GM21381 (cell line): ENCODE measurements at regions not wholly inside any gene's neighbourhood (a gene's known extent, or its start where the extent isn't known, plus 50 kb on each side); places are given as distances from the start of the nearest gene placed in this dataset.
"Not testable (repeated sequence)": the region's sequence is repeated elsewhere in the genome, so short reads cannot be mapped to it uniquely, and the experiment has no call there.

Experiments used
- ATAC-seq: cut with Tn5 transposase; IDR thresholded peaks from one replicate; pipeline ENCODE4 v1.9.1; 2021; ENCODE audit warnings: mild to moderate bottlenecking, moderate library complexity; ENCODE audit not compliant: unreplicated experiment

DNA sequence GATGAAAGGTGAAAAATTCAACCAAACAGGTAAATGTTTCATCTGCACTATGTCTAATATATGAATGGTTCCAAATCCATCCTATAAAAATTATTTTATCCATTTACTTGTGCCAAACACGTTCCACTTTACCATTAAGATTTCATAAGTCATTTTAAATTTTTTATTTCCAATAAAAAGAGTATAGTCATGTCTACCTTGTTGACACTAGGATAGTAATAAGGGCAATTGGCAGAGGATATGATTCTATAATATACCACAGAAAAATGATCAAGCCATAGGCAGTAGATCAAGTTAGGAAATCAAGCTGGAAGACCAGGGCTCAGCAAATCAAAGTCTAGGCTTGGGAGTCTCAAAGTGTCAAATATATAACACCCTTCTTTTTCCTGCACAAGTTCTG lies 384.3 kb downstream of the METTL4 start:
- no peak for ATAC-seq

DNA sequence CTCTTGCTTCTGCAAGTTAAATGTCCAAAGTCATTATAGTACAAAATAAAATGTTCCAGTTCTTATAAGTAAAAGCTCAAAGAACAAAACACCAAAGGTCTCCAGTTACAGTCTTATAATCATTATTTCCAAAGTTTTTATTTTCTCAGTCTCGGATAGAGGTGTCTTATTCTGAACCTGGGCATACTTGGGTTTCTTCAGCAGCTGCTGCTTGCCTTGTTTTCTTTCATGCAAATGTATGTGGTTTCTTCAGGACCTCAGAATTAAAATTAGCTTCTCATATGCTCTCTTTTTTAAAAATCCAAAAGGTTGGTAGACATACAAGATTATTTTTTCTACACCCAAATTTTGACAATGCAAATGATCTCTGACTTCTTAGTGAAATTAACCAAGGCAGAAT lies 383.0 kb downstream of the METTL4 start:
- ATAC-seq: no peak

DNA sequence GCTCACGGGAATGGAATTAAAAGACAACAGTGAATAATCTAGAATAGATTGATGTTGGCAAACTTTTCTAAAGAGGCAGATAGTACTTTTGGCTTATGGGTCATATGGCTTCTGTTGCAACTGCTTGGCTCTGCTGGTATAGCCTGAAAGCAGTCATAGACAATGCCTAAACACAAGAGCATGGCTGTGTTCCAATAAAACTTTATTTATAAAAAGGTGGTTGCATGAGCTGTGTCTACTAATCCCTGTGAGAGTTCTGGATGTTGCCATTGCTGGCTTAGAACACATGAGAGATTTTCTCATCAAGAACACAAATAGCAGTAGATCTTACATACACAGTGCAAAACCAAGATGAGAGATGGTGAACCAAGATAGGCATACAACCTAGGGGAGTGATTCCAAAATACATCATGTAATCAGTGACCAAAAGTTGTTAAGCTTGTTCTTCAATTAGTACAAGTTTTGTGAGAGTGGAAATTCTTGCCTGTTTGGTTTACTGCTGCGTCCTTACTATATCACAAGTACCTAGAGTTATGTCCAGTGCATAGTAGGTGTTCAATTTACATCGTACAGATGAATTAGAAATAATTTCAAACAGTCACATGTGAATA lies 380.0 kb downstream of the METTL4 start:
- ATAC-seq: no peak

DNA sequence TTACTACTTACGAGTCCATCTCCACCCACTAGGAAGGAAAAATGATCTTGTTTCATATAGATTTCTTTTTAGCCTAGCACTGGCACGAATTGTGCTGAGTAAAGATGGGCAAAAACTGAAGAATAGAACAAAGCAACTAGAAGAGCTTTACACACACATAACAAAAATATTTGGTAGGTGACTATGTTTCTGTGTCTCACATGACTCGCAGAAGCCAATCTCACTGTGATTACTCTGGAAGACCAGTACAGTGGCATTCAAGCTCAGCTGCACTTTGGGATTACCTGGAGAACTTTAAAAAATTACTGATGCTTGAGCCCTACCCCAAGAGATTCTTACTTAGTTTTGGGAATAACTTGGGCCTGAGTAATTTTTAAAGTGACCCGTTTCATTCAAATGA lies 378.7 kb downstream of the METTL4 start:
- ATAC-seq: no peak

DNA sequence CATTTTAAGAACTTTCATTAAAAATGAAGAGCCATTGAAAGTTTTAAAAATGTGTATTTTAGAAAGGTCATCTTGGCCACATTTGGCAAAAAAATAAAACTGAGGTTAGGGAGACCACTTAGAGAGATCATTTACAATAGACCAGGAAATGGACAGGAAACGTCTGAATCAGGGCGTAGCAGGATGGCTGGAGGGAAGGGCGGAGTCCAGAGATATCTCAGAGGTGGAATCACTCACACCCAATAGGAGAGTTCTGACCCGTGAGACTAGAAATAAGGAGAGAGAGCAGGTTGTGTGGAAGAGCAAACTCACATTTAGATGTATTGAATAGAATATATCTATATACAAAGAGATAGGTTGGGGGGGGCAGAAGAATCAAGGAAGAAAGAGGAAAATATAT lies 373.4 kb downstream of the METTL4 start:
- ATAC-seq: no peak

DNA sequence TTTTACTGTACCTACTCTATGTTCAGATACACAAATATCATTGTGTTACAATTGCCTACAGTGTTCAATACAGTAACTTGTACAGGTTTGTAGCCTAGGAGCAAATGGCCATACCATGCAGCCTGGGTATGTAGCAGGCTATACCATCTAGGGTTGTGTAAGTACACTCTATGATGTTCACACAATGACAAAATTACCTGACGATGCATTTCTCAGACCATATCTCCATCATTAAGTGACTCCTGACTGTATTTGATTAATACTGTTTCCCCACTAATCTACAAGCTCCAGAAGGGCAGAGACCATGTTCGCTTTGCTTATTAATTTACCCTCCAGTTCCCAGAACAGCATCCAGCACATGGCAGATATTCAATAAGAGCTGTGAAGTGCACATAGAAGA lies 372.2 kb downstream of the METTL4 start:
- ATAC-seq: no peak

DNA sequence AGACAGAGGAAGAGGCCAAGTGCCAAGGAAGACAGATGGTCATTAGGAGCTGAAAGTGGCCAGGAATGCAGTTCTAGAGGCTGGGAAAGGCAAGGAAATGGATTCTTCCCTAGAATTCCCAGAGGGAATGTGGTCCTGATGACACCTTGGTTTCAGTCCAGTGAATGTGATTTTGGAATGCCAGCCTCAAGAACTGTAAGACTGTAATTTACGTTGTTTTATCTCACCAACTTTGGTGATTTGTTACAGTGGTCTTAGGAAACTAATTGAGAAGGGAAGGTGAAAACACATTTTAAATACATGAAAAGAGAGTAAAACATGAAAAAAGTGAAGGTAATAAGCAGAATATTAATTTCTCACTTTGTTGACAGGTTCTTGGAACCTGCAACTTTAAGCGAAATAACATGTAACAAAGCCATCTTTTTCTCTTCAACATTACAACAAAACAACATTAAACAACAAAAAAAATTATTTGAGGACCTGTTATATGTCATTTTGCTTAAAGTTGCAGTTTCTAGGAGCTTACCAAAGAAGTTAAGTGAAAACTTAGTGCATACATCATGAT lies 370.2 kb downstream of the METTL4 start:
- no peak for ATAC-seq

DNA sequence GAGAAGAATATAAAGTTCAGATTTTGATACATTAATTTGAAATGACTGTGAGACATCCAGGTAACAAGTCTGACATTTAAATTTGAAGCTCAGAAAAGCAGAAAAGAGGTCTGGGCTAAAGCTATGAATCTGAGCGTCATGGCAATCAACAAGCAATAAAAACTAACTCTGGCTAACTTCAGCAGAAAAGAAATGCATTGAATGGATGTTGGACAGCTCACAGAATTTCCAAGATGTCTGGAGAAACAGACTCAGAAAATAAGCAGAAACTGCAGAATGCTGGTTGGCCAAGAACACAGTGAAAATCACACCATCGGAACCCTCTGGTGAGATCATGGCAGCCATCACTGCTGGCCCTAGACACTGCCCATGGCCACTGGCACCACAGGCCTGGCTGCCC lies 366.6 kb downstream of the METTL4 start:
- no peak for ATAC-seq

DNA sequence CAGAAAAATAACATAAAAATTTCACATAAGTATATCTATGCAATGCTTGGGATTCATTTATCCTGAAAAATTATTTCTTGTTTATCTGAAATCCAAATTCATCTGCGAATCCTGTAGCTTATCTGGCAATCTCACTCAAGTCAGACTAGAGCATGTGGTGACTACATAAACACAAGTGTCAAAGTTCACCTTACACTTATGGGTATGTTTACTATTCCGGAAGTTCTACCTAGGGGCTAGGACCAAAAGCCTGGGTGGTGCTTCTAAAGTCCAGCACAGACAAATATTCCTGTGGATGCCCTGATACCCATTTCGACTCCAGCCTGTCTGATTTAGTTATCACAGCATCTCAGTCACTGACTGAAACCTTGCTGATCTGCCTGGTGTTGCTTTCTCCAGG lies 364.0 kb downstream of the METTL4 start:
- ATAC-seq: no peak

DNA sequence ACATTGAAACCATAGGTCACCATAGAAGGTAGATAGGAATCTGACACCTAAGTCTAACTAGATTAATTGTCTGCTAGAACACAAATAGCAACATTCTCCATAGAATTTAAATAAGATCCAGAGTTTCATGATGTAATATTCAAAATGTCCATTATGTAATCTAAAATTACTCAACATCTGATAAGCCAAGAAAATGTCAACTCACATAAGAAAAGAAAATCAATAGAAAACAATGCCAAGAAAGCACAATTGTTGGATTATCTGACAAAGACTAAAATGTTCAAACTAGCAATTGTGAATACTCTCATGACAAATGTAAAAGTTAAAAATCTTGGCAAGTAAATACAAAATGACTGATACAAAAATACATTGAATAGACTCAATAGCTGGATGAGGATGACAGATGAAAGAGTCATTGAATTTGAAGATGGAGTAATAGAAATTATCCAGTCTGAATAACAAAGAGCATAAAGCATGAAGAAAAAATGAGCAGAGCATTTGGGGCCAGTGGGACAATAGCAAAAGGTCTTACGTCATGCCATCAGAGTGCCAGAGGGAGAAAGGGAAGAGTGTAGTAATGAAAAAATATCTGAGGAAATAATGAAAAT lies 358.6 kb downstream of the METTL4 start:
- no peak for ATAC-seq

DNA sequence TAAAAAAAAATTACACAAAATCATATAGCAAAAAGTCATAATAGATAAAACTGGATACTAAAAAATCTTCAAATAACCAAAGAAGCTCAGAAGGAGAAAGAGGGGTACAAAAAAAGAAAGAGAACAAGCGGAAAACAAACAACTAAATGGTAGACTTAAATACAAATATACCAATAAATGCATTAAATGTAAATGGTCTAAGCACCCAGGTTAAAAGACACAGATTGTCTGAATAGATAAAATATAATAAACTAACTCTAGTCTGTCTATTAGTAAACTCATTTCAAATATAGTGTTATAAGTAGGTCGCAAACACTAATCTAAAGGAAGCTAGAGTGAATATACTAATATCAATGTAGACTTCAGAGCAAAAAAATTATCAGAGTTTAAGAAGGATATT lies 357.4 kb downstream of the METTL4 start:
- ATAC-seq: no peak

DNA sequence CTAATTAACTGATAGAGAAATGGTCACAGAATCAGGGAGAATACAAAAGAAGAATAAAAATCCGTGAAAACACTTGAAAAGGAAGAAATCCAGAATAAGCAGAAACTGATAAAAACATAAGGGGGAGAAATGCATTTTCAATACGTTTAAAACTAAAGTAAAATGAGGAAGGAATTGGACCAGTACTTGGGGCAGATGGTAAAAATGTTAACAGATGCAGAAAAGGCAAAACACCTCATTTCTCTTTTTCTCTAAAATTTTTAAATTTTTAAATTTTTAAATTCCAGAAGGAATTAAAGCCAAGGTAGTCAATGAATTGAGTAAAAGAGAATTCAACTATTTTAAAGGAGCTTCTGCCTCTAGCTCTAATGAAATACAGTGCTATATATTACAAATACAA lies 353.9 kb downstream of the METTL4 start:
- no peak for ATAC-seq

DNA sequence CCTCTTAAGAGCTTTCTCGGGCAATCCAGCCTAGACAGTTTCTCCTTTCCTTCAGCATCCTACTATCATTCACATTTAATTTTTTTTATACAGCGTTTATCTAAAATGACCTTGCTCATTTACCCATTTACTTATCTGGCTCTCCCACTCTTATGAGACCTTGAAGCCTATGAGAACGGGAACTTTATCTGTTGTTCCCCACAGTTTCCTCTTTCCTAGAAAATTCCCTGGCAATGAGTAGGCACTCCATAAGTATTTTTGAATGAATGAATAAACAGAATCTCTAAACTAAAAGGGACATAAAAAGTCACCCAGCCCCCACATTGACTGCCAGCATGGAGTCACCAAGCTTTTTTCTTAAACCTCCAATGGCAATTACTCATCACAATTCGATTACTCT lies 353.2 kb downstream of the METTL4 start:
- no peak for ATAC-seq

DNA sequence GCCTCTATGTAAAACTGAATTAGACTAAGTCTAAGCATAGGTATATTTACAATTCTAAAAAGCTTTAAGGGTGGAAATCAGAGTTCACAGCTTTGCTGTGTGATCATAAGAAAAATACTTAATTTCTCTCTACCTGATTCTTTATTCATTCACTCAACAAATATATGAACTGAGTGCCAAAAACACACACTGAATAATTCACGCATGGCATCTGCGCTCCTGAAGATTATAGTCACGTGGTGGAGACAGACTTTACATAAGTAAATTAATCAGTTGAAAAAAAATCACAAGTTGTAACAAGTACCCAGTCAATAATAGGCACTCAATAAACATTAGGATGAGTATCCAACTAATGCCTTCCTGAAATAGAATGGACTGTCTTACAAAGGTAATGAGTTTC lies 351.6 kb downstream of the METTL4 start:
- ATAC-seq: no peak

DNA sequence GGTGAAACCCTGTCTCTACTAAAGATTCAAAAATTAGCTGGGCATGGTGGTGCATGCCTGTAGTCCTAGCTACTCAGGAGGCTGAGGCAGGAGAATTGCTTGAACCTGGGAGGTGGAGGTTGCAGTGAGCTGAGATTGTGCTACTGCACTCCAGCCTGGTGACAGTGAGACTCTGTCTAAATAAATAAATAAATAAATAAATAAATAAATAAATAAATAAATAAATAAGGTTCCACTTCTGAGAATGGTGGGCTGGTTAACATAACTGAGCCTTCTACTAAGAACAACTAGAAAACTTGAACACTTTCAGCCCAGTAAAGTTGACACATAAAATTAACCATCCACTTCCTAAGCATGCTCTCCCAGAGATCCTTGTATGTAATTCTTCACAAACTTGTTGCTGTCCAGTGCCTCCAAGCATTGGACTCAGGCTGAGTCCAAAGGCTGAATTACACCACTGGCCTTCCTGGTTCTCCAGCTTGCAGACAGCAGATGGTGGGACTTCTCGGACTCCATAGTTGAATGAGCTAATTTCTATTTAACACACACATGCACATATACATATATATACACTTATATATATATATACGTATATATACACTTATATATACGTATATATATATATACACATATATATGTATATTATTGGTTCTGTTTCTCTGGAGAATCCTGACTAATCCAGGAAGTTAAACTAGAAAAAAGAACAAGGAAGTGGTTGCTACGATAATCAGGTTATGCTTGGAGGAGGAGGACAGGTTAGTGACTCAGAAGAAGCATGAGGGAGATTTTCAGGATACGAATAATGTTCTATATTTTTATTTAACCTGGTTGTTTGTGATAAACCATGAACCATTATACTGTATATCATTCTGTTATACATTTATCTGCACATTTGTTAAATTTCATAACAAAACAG lies 348.8 kb downstream of the METTL4 start:
- no peak for ATAC-seq

DNA sequence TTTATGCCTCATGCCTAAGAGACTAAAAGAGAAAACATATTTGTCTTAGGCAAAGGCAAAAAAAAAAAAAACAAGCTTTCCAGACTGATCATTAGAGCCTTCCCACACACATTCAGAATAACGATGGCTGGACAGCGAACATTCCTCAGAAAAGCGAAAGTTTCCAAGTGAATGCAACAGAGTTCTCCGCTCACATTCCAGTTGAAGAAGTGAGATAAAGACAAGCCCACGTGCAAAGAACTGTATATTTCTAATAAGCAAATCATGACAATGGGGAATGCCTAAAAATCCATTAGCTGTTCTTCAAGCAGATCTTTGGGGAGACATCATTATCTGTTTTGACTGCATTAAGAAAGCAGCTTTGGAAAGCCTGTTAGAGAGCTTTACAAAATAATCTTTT lies 347.9 kb downstream of the METTL4 start:
- no peak for ATAC-seq

DNA sequence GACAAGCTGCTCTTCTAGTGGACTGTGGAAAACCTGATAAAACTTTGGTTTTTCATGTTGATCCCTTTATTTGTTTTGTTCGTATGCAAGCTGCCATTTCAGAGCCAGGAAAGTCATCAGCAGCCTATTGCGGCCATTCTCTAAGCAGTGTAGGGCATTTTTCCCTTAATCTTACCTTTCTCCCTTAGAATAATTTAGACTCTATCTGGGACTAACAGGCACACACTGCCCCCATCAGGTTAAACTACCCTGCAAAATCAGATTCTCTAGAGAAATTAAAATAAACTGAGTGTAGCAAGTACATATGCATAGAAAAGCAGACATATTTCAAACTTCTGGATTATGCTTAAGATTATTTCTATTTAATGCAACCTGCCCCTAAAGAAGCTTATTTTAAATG lies 347.5 kb downstream of the METTL4 start:
- no peak for ATAC-seq

DNA sequence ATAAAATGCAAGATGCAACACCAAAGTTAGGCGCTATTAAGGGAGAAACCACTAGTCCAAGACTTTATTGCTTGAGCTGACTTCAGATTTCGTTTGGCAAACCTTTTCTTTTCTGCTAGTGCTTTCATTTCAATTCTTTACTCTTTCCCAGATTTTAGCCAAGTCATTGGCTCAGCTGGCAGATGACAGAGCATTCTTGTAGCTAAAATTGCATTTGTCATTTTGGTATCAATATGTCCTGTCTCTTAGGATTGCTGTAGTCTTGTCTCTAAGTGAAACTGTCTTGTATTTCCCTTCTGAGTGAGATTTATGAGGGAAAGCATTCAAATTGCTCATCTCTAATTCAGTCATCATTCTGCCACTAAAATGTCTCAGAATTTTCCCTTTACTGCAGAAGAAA lies 335.1 kb downstream of the METTL4 start:
- ATAC-seq: no peak

DNA sequence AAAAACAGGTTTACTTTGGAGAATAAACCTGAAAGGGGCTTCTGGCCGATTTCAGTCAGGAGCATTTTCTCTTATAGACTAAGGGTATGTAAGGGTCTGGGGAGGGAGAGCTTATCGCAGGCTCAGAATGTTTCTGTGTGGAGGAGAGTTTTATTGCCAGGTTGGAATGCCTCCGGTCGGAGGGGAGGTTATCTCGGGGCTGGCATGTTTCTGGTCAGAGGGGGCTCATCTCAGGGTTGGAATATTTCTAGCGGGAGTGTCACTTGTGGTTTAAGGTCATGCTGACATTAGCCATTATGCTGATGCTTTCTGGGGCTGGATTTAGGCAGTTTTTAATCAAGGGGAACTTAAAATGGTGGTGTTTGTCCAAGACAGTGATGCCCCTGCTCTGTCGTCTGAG lies 333.6 kb downstream of the METTL4 start:
- no peak for ATAC-seq

DNA sequence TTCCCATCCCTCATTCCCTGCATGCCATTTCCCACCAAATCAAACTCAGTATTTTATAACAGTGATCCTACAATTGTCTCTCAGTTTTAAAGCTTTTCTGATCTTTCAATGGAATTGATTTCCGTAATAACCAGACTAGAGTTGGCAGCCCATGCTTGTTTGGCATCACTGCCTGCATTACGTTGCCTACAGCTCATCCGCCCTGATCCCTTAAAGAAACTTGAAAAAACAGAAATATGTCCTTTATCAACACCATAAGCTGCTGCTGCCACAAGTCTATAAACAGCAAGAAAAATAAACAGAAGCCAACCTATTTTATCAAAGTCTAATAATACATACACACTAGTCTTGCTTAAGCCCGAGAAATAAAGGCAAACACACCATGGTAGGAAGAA lies 331.0 kb downstream of the METTL4 start:
- ATAC-seq: no peak

DNA sequence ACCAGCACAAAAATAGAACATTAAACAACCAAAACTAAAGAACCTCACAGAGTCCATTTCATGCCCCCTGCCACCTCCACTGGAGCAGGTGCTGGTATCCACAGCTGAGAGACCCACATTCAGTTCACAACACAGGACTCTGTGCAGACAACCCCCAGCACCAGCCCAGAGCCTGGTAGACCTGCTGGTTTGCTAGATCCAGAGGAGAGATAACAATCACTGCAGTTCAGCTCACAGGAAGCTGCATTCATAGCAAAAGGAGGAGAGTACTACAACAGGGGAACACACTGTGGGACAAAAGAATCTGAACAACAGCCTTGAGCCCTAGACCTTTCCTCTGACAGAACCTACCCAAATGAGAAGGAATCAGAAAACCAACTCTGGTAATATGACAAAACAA lies 326.7 kb downstream of the METTL4 start:
- ATAC-seq: no peak

DNA sequence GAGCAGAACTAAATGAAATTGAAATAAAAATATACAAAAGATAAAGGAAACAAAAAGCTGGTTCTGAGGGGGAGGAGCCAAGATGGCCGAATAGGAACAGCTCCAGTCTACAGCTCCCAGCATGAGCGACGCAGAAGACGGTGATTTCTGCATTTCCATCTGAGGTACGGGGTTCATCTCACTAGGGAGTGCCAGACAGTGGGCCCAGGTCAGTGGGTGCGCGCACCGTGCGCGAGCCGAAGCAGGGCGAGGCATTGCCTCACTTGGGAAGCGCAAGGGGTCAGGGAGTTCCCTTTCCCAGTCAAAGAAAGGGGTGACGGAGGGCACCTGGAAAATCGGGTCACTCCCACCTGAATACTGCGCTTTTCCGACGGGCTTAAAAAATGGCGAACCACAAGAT lies 324.2 kb downstream of the METTL4 start:
- not testable (repeated sequence) for ATAC-seq
